Neuronal stem cell (in vitro differentiated cells): ENCODE measurements at regions not wholly inside any gene's neighbourhood (a gene's known extent, or its start where the extent isn't known, plus 50 kb on each side); places are given as distances from the start of the nearest gene placed in this dataset.
"Not testable (repeated sequence)": the region's sequence is repeated elsewhere in the genome, so short reads cannot be mapped to it uniquely, and the experiment has no call there.

ENCODE experiments used
- DNase-seq: peaks from one replicate; pipeline ENCODE4 v3.0.0-alpha.2; 2013; ENCODE audit warnings: low spot score
- H2AFZ ChIP-seq: one replicate; pipeline ENCODE4 v1.6.1; 2013; ENCODE audit warnings: mild to moderate bottlenecking, low read length, inconsistent platforms
- H2AK5ac ChIP-seq: 2 replicates; pipeline ENCODE4 v1.6.1; 2013; ENCODE audit warnings: low read depth, mild to moderate bottlenecking, inconsistent platforms, low read length, moderate library complexity, mixed read lengths
- H2BK120ac ChIP-seq: 2 replicates; pipeline ENCODE4 v1.6.1; 2013; ENCODE audit warnings: low read depth, mild to moderate bottlenecking, inconsistent platforms, low read length, moderate library complexity, mixed read lengths
- H2BK12ac ChIP-seq: one replicate; pipeline ENCODE4 v1.6.1; 2013; ENCODE audit warnings: low read length, inconsistent platforms
- H2BK15ac ChIP-seq: 2 replicates; pipeline ENCODE4 v1.6.1; 2013; ENCODE audit warnings: mild to moderate bottlenecking, low read length, inconsistent platforms, mixed read lengths
- H2BK5ac ChIP-seq: one replicate; pipeline ENCODE4 v1.6.1; 2013; ENCODE audit warnings: inconsistent platforms, mild to moderate bottlenecking, low read length, moderate library complexity
- H3K14ac ChIP-seq: one replicate; pipeline ENCODE4 v1.6.1; 2013; ENCODE audit warnings: low read length, inconsistent platforms
- H3K18ac ChIP-seq: 2 replicates; pipeline ENCODE4 v1.6.1; 2013; ENCODE audit warnings: low read length, inconsistent platforms
- H3K23ac ChIP-seq: 2 replicates; pipeline ENCODE4 v1.6.1; 2013; ENCODE audit warnings: low read depth, mild to moderate bottlenecking, mixed read lengths, low read length, inconsistent platforms; ENCODE audit not compliant: poor library complexity
- H3K27ac ChIP-seq: replicated peaks from 3 replicates; pipeline ENCODE4 v1.5.1; 2013; ENCODE audit warnings: low read length, inconsistent platforms
- H3K27me3 ChIP-seq, 3 experiments: 2 replicates each; pipeline ENCODE4 v1.6.1; 2013; ENCODE audit warnings: low read length in 3 of 3, mild to moderate bottlenecking in 2 of 3, inconsistent platforms in 1 of 3, low read depth in 1 of 3, mixed read lengths in 1 of 3, moderate library complexity in 1 of 3; ENCODE audit not compliant: control insufficient read depth in 3 of 3, insufficient read depth in 3 of 3
- H3K36me3 ChIP-seq, 2 donors: replicated peaks in 1 of 2; 2 replicates each; pipeline ENCODE4 v1.6.1; 2013; ENCODE audit warnings: low read length in 2 of 2; ENCODE audit not compliant: control insufficient read depth in 2 of 2, insufficient read depth in 2 of 2
- H3K4ac ChIP-seq: 2 replicates; pipeline ENCODE4 v1.6.1; 2013; ENCODE audit warnings: inconsistent platforms, mild to moderate bottlenecking, low read length, moderate library complexity
- H3K4me1 ChIP-seq, 2 donors: 1 replicate in 1 of 2; 2 replicates in 1 of 2; pipeline ENCODE4 v1.6.1; 2013; ENCODE audit warnings: low read length in 2 of 2, low read depth in 1 of 2; ENCODE audit not compliant: control insufficient read depth in 2 of 2, insufficient read depth in 1 of 2
- H3K4me2 ChIP-seq: one replicate; pipeline ENCODE4 v1.6.1; 2013; ENCODE audit warnings: mild to moderate bottlenecking, low read length, inconsistent platforms; ENCODE audit not compliant: insufficient read depth, poor library complexity, severe bottlenecking
- H3K4me3 ChIP-seq, 2 donors: 2 replicates each; pipeline ENCODE4 v1.5.1; 2013; ENCODE audit warnings: low read length in 2 of 2, mild to moderate bottlenecking in 2 of 2, inconsistent platforms in 1 of 2, moderate library complexity in 1 of 2
- H3K79me1 ChIP-seq: one replicate; pipeline ENCODE4 v1.6.1; 2013; ENCODE audit warnings: low read depth, mild to moderate bottlenecking, inconsistent platforms, low read length, moderate library complexity
- H3K9ac ChIP-seq: one replicate; pipeline ENCODE4 v1.6.1; 2013; ENCODE audit warnings: mild to moderate bottlenecking, low read depth, low read length, inconsistent platforms; ENCODE audit not compliant: poor library complexity
- H3K9me3 ChIP-seq, 2 donors: replicated peaks in 1 of 2; 2 replicates each; pipeline versions ENCODE3 to v1.6.1; 2013; ENCODE audit warnings: low read length in 2 of 2, mild to moderate bottlenecking in 2 of 2, inconsistent platforms in 1 of 2, low read depth in 1 of 2, mixed read lengths in 1 of 2, moderate library complexity in 1 of 2; ENCODE audit not compliant: control insufficient read depth in 2 of 2, insufficient read depth in 1 of 2
- H4K8ac ChIP-seq: one replicate; pipeline ENCODE4 v1.6.1; 2013; ENCODE audit warnings: low read depth, mild to moderate bottlenecking, inconsistent platforms, low read length, moderate library complexity
- H4K91ac ChIP-seq: one replicate; pipeline ENCODE4 v1.6.1; 2013; ENCODE audit warnings: low read length, low read depth, mild to moderate bottlenecking, inconsistent platforms; ENCODE audit not compliant: poor library complexity
- WGBS, 2 donors: extraction: QIAGEN DNeasy Blood & Tissue Kit; methylation state at CpG; one replicate each; pipeline ENCODE4 v1.1.7; 2013; ENCODE audit warnings: missing lambda C conversion rate in 2 of 2, mixed read lengths in 1 of 2; ENCODE audit not compliant: insufficient read length in 2 of 2, insufficient replicate concordance in 1 of 2; ENCODE audit errors: extremely low coverage in 2 of 2; 5-methylcytosine and 5-hydroxymethylcytosine counted together

GRCh38 chr16:79379095-79379494 is 221.4 kb downstream of the MAF start:
- H2BK5ac ChIP-seq: no peak overlapping the region
- H3K27ac ChIP-seq: no peak overlapping the region
- H3K79me1 ChIP-seq: no peaks in the 10 kb centered on the region
- no peak for DNase-seq
- H3K23ac ChIP-seq: no peak overlapping the region
- no peak overlapping the region for H3K18ac ChIP-seq
- no peak overlapping the region for H2BK12ac ChIP-seq
- H2AK5ac ChIP-seq: no peak overlapping the region
- H3K4me1 ChIP-seq: peaks cover 0 to 3% of the 10 kb centered on the region in 2 donors
- H3K36me3 ChIP-seq: no peaks in the 10 kb centered on the region
- no peak overlapping the region for H2AFZ ChIP-seq
- H4K91ac ChIP-seq: no peak overlapping the region
- H3K9ac ChIP-seq: no peak overlapping the region
- no peaks in the 10 kb centered on the region for H3K27me3 ChIP-seq
- no peak overlapping the region for H2BK15ac ChIP-seq
- no peak overlapping the region for H2BK120ac ChIP-seq
- H3K4me2 ChIP-seq: no peak overlapping the region
- no peak overlapping the region for H3K14ac ChIP-seq
- no peaks in the 10 kb centered on the region for H3K9me3 ChIP-seq
- no peak overlapping the region for H3K4me3 ChIP-seq
- no peak overlapping the region for H3K4ac ChIP-seq
- no peak overlapping the region for H4K8ac ChIP-seq
- no CpG with 5 or more reads among the region's 3 CpGs for WGBS, 2 donors

GRCh38 chr16:79377082-79377481 is 223.5 kb downstream of the MAF start:
- H3K9ac ChIP-seq, H2BK12ac ChIP-seq, H3K4me2 ChIP-seq, H4K8ac ChIP-seq, H3K4ac ChIP-seq, H2BK120ac ChIP-seq, H3K27ac ChIP-seq, DNase-seq, H2AFZ ChIP-seq, H3K9me3 ChIP-seq, H3K18ac ChIP-seq, H3K79me1 ChIP-seq, H3K27me3 ChIP-seq, H3K14ac ChIP-seq, H4K91ac ChIP-seq, H2AK5ac ChIP-seq, H3K36me3 ChIP-seq, H2BK5ac ChIP-seq, H3K23ac ChIP-seq, H3K4me1 ChIP-seq, H2BK15ac ChIP-seq, H3K4me3 ChIP-seq: not testable (repeated sequence)
- no CpG with 5 or more reads among the region's 5 CpGs for WGBS, 2 donors

GRCh38 chr16:79375351-79375750 is 225.2 kb downstream of the MAF start:
- Histone ChIP-seq H2AFZ (no peak overlapping the region), H3K9ac (no peak overlapping the region), H4K8ac (no peak overlapping the region), H3K27me3 (no peaks in the 10 kb centered on the region), H2BK120ac (no peak overlapping the region), H2BK5ac (no peak overlapping the region), H3K4ac (no peak overlapping the region), H3K9me3 (no peaks in the 10 kb centered on the region), H2BK12ac (no peak overlapping the region), H3K27ac (no peak overlapping the region), H3K18ac (no peak overlapping the region), H2AK5ac (no peak overlapping the region), H3K36me3 (no peaks in the 10 kb centered on the region), H3K79me1 (no peaks in the 10 kb centered on the region), H3K4me3 (no peak overlapping the region), H3K4me1 (no peaks in the 10 kb centered on the region), H2BK15ac (no peak overlapping the region), H3K14ac (no peak overlapping the region), H3K23ac (no peak overlapping the region), H4K91ac (no peak overlapping the region), H3K4me2 (no peak overlapping the region)
- DNase-seq: no peak

- H3K4me1 ChIP-seq: no peaks in the 10 kb centered on the region
- no peak overlapping the region for H3K23ac ChIP-seq
- no peak overlapping the region for H3K9ac ChIP-seq
- no peak overlapping the region for H2BK5ac ChIP-seq
- no peak overlapping the region for H2BK12ac ChIP-seq
- H3K79me1 ChIP-seq: no peaks in the 10 kb centered on the region
- DNase-seq: no peak
- no peak overlapping the region for H2AK5ac ChIP-seq
- peaks cover 0 to 7% (median 0%) of the 10 kb centered on the region in 3 experiments for H3K27me3 ChIP-seq
- H2BK15ac ChIP-seq: no peak overlapping the region
- H3K4ac ChIP-seq: no peak overlapping the region
- H3K14ac ChIP-seq: no peak overlapping the region
- H3K18ac ChIP-seq: no peak overlapping the region
- WGBS, 2 donors: no CpG with 5 or more reads among the region's 7 CpGs
- no peak overlapping the region for H4K8ac ChIP-seq
- H3K9me3 ChIP-seq: no peaks in the 10 kb centered on the region
- no peak overlapping the region for H4K91ac ChIP-seq
- no peak overlapping the region for H3K4me2 ChIP-seq
- no peak overlapping the region for H3K27ac ChIP-seq
- H3K4me3 ChIP-seq: no peak overlapping the region
- H2BK120ac ChIP-seq: no peak overlapping the region
- H2AFZ ChIP-seq: no peak overlapping the region
- no peaks in the 10 kb centered on the region for H3K36me3 ChIP-seq
Measured at GRCh38 chr16:79372503-79373184, 227.9 kb downstream of the MAF start.
